SK-N-MC (cell line): ENCODE measurements at regions not wholly inside any gene's neighbourhood (a gene's known extent, or its start where the extent isn't known, plus 50 kb on each side); places are given as distances from the start of the nearest gene placed in this dataset.

ENCODE experiments used
- DNase-seq: peaks from one replicate; pipeline ENCODE4 v3.0.0-alpha.2; 2011; ENCODE audit warnings: low read depth, low spot score
- H3K27ac ChIP-seq: fragments of 200-600 bp; sonication (generic); 2 replicates; pipeline ENCODE4 v1.5.1; 2016; ENCODE audit warnings: mixed run types
- H3K36me3 ChIP-seq: fragments of 200-600 bp; sonication (generic); 2 replicates; pipeline ENCODE4 v1.6.1; 2017; ENCODE audit warnings: antibody characterized with exemption, low read length, mixed read lengths; ENCODE audit not compliant: insufficient read depth
- H3K4me3 ChIP-seq: fragments of 200-600 bp; sonication (generic); 2 replicates; pipeline ENCODE4 v1.5.1; 2016
- H3K9ac ChIP-seq: fragments of 200-600 bp; sonication (generic); 2 replicates; pipeline ENCODE4 v1.8.0; 2017; ENCODE audit warnings: mixed run types, mixed read lengths; ENCODE audit not compliant: insufficient read length
- H3K9me3 ChIP-seq: fragments of 200-600 bp; sonication (generic); 2 replicates; pipeline ENCODE4 v1.6.1; 2017; ENCODE audit warnings: low read depth, mild to moderate bottlenecking, antibody characterized with exemption, low read length, moderate library complexity, mixed read lengths
- EZH2 ChIP-seq: fragments of 200-600 bp; sonication (generic); IDR thresholded peaks from one replicate; pipeline ENCODE4 v1.6.1; 2017; ENCODE audit warnings: antibody characterized with exemption
- FOXP2 ChIP-seq: optimal IDR thresholded peaks from 2 replicates; pipeline ENCODE3; 2011; ENCODE audit warnings: mild to moderate bottlenecking, moderate library complexity; ENCODE audit not compliant: insufficient read depth; ENCODE audit errors: extremely low read length, control extremely low read depth
- POLR2AphosphoS5 ChIP-seq: IDR thresholded peaks from 2 replicates; pipeline ENCODE4 v1.6.1; 2012; ENCODE audit warnings: mild to moderate bottlenecking, low read depth, low read length, borderline replicate concordance

DNA sequence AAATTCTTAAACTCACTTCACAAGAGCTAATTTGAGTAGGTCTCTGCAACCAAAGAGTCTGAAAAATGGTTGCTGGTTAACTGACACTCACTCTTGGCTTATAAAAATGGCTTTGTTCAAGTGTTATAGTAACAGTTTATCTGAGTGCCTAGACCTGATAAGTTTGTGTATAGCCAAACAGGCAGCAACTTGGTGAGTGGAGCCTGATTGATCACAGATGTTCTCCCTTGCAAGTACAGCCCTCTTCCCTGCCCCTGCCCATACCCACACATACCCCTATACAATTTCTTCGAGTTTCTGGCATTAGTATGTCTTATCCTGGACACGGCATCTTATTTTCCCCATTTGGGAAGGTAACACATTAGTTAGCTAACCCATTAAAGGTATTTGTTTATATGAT, 149.5 kb downstream of the SLC16A9 start:
- Histone ChIP-seq H3K27ac (no peak overlapping the region), H3K4me3 (no peak overlapping the region), H3K9ac (no peak overlapping the region), H3K9me3 (no peaks in the 10 kb centered on the region), H3K36me3 (no peaks in the 10 kb centered on the region)
- no peak for TF ChIP-seq POLR2AphosphoS5
- TF ChIP-seq EZH2, result no peak
- TF ChIP-seq FOXP2, result no peak
- no peak for DNase-seq

GRCh38 chr10:59558066-59558465, 151.6 kb downstream of the SLC16A9 start:
- Histone ChIP-seq H3K27ac (peak overlapping the region; percentile 74), H3K9me3 (no peaks in the 10 kb centered on the region), H3K9ac (no peak overlapping the region), H3K4me3 (no peak overlapping the region), H3K36me3 (no peaks in the 10 kb centered on the region)
- DNase-seq, result no peak
- TF ChIP-seq POLR2AphosphoS5, result no peak
- no peak for TF ChIP-seq FOXP2
- TF ChIP-seq EZH2, result no peak

- no peak overlapping the region for H3K9ac ChIP-seq
- DNase-seq, result no peak
- peak overlapping the region; percentile 62 for H3K4me3 ChIP-seq
- H3K27ac ChIP-seq, result peak overlapping the region; percentile 74
- no peaks in the 10 kb centered on the region for H3K9me3 ChIP-seq
- no peaks in the 10 kb centered on the region for H3K36me3 ChIP-seq
- TF ChIP-seq POLR2AphosphoS5 (no peak), EZH2 (no peak), FOXP2 (no peak)
These were observed 152.0 kb downstream of the SLC16A9 start for GRCh38 chr10:59557642-59558041.

DNA sequence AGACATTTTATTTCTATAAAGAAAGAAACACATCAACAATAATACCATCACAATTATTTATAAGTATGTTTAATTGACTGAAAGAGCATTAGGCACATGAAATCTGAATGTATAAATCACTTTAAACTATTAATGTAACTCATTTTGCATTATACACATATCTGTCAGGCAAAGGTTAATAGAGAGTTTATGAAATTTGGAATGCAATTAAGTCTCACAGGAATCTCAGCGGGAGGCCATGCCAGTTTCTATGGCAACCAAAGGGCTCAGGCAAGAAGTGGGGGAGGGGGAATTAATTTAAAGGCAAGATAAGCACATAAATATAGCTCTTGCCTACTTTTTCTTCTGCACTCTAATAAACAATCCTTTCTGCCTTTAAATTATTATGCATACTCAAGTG, 152.6 kb downstream of the SLC16A9 start:
- H3K4me3 ChIP-seq, result peak overlapping the region; percentile 62
- H3K36me3 ChIP-seq, result no peaks in the 10 kb centered on the region
- peak; percentile 66 for DNase-seq
- no peak overlapping the region for H3K9ac ChIP-seq
- H3K27ac ChIP-seq, result peak overlapping the region; percentile 74
- H3K9me3 ChIP-seq, result no peaks in the 10 kb centered on the region
- TF ChIP-seq FOXP2 (no peak), EZH2 (no peak), POLR2AphosphoS5 (no peak)

- no peaks in the 10 kb centered on the region for H3K36me3 ChIP-seq
- DNase-seq, result no peak
- no peaks in the 10 kb centered on the region for H3K9me3 ChIP-seq
- no peak overlapping the region for H3K4me3 ChIP-seq
- H3K27ac ChIP-seq, result no peak overlapping the region
- no peak for TF ChIP-seq EZH2
- TF ChIP-seq POLR2AphosphoS5, result no peak
- TF ChIP-seq FOXP2, result no peak
- no peak overlapping the region for H3K9ac ChIP-seq
These were observed 156.3 kb downstream of the SLC16A9 start for GRCh38 chr10:59553162-59553900.

- TF ChIP-seq EZH2 (no peak), FOXP2 (no peak), POLR2AphosphoS5 (no peak)
- H3K9ac ChIP-seq, result no peak overlapping the region
- H3K27ac ChIP-seq, result no peak overlapping the region
- H3K36me3 ChIP-seq, result no peaks in the 10 kb centered on the region
- no peak for DNase-seq
- H3K9me3 ChIP-seq, result no peaks in the 10 kb centered on the region
- no peak overlapping the region for H3K4me3 ChIP-seq
These were observed 159.6 kb downstream of the SLC16A9 start for GRCh38 chr10:59550061-59550460.

- Histone ChIP-seq H3K9ac (no peak overlapping the region), H3K9me3 (no peaks in the 10 kb centered on the region), H3K27ac (no peak overlapping the region), H3K4me3 (no peak overlapping the region), H3K36me3 (no peaks in the 10 kb centered on the region)
- TF ChIP-seq POLR2AphosphoS5, result no peak
- TF ChIP-seq EZH2, result no peak
- no peak for TF ChIP-seq FOXP2
- no peak for DNase-seq
These were observed 171.0 kb downstream of the SLC16A9 start for GRCh38 chr10:59538623-59539022.

DNA sequence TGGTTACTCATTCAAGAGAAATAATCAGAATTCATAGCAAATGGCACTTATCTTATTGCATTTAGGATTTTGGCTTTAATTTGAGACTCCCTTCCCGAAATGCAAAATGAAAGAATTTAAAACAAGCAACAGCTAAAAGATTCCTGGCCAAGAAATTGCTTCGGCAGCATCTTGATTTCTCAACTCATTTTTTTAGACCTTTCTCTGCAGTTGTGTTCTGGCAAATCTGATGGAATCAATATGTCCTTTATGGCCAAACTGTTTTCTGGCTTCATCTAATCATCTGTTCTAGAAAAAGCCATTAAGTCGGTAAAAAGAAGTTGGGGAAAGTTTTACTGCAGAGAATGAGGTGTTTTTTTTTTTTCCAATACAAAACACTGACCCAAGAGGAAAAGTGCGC, 172.1 kb downstream of the SLC16A9 start:
- Histone ChIP-seq H3K9ac (no peak overlapping the region), H3K27ac (no peak overlapping the region), H3K9me3 (no peaks in the 10 kb centered on the region), H3K4me3 (no peak overlapping the region), H3K36me3 (no peaks in the 10 kb centered on the region)
- no peak for DNase-seq
- TF ChIP-seq EZH2 (no peak), POLR2AphosphoS5 (no peak), FOXP2 (no peak)

DNA sequence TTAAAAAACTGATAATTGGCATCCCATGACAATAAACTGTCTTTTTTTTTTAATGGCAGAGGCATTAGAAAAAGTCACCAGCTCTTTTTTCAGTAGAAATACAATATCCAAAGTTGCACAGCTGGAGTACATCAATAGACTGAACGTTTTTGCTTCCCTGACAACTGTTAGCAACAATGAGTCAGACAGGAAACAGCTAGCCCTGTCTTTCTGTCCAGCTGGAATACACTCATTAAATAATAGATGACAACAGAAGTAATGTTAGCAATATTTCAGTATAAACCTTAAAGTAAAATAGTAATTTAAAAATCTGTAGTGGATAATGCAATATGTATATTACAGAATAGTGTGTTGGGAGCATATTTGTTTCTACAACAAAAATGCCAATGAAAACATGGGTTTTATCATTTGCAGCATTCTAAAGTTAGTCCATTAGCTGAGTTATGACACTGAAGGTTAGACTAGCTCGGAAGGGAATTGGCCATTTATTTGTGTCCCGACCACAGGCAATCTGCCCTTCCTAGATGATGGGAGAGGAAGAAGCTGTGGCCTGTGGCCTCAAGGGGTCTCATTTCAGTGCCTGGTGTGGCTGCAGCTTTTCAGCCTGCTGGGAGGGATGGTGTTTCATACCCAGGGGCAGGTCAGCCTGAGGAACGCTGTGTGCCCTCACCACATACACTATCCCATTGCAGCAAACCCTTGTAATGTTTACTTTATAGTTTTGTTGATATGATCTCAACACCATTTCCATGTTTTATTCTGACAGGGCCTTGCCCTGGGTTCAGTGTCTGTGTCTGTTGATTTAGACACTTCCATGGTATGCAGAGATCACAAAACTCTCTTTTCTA, 173.3 kb downstream of the SLC16A9 start:
- Histone ChIP-seq H3K4me3 (no peak overlapping the region), H3K27ac (no peak overlapping the region), H3K9ac (no peak overlapping the region), H3K36me3 (no peaks in the 10 kb centered on the region), H3K9me3 (no peaks in the 10 kb centered on the region)
- DNase-seq, result no peak
- TF ChIP-seq FOXP2 (no peak), EZH2 (no peak), POLR2AphosphoS5 (no peak)
